ENCODE measurements at regions not wholly inside any gene's neighbourhood (a gene's known extent, or its start where the extent isn't known, plus 50 kb on each side); places are given as distances from the start of the nearest gene placed in this dataset.

DNA sequence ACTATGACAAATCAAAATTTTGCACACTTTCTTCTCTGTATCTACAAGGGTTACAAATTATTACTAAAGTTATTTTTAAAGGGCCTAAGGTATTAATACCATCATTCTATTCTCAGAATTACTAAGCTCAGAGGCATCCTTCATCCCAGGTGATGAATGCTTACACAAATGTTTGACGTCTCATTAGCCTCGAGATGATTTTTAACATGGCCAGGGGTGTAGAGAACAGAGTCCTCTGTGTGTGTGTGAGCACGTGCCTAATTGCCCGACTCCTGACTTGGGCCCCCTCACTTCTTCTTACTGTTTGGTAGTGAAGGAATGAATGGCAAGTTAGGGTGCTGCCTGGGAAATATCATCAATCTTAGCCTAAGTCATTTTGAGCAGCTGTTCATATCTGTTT lies 221.1 kb downstream of the ENC1 start:
- TF ChIP-seq TCF7L2 (IDR thresholded peaks at IDR 0.05; ENCODE audit: borderline replicate concordance, extremely low read depth, insufficient read depth, insufficient read length) (no peak), EZH2 (IDR thresholded peaks at IDR 0.05) (no peak), POLR2AphosphoS5 (IDR thresholded peaks at IDR 0.05; ENCODE audit: low read depth, low read length) (no peak), POLR2A (IDR thresholded peaks at IDR 0.05; ENCODE audit: borderline replicate concordance, extremely low read depth, insufficient read depth, insufficient read length) (no peak), FOSL1 (IDR thresholded peaks at IDR 0.05; ENCODE audit: low read depth) (no peak), RAD21 (IDR thresholded peaks at IDR 0.05; ENCODE audit: low read depth) (no peak), SP1 (IDR thresholded peaks at IDR 0.05; ENCODE audit: low read depth) (no peak), ZFX (IDR thresholded peaks at IDR 0.05) (no peak), EGR1 (IDR thresholded peaks at IDR 0.05; ENCODE audit: low read depth) (no peak), SRF (IDR thresholded peaks at IDR 0.05; ENCODE audit: low read depth) (no peak)
- TF ChIP-seq, protein P1, sequence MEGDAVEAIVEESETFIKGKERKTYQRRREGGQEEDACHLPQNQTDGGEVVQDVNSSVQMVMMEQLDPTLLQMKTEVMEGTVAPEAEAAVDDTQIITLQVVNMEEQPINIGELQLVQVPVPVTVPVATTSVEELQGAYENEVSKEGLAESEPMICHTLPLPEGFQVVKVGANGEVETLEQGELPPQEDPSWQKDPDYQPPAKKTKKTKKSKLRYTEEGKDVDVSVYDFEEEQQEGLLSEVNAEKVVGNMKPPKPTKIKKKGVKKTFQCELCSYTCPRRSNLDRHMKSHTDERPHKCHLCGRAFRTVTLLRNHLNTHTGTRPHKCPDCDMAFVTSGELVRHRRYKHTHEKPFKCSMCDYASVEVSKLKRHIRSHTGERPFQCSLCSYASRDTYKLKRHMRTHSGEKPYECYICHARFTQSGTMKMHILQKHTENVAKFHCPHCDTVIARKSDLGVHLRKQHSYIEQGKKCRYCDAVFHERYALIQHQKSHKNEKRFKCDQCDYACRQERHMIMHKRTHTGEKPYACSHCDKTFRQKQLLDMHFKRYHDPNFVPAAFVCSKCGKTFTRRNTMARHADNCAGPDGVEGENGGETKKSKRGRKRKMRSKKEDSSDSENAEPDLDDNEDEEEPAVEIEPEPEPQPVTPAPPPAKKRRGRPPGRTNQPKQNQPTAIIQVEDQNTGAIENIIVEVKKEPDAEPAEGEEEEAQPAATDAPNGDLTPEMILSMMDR (IDR thresholded peaks at IDR 0.05 in 2 of 3, conservative IDR thresholded peaks at IDR 0.05 in 1 of 3; ENCODE audit: borderline replicate concordance in 1 of 3, insufficient read depth in 1 of 3, low read depth in 2 of 3, low read length in 2 of 3), result no peak
- TF ChIP-seq, protein P2, sequence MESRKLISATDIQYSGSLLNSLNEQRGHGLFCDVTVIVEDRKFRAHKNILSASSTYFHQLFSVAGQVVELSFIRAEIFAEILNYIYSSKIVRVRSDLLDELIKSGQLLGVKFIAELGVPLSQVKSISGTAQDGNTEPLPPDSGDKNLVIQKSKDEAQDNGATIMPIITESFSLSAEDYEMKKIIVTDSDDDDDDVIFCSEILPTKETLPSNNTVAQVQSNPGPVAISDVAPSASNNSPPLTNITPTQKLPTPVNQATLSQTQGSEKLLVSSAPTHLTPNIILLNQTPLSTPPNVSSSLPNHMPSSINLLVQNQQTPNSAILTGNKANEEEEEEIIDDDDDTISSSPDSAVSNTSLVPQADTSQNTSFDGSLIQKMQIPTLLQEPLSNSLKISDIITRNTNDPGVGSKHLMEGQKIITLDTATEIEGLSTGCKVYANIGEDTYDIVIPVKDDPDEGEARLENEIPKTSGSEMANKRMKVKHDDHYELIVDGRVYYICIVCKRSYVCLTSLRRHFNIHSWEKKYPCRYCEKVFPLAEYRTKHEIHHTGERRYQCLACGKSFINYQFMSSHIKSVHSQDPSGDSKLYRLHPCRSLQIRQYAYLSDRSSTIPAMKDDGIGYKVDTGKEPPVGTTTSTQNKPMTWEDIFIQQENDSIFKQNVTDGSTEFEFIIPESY (IDR thresholded peaks at IDR 0.05; ENCODE audit: extremely low read depth, insufficient replicate concordance, low read length), result no peak
- TF ChIP-seq, protein P3, sequence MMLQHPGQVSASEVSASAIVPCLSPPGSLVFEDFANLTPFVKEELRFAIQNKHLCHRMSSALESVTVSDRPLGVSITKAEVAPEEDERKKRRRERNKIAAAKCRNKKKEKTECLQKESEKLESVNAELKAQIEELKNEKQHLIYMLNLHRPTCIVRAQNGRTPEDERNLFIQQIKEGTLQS (IDR thresholded peaks at IDR 0.05), result no peak
